HL-60 (cell line): ENCODE measurements at regions not wholly inside any gene's neighbourhood (a gene's known extent, or its start where the extent isn't known, plus 50 kb on each side); places are given as distances from the start of the nearest gene placed in this dataset.

Experiments used
- GABPA ChIP-seq: IDR thresholded peaks from 2 replicates; pipeline ENCODE4 v1.6.1; 2012; ENCODE audit warnings: low read depth
- POLR2AphosphoS5 ChIP-seq: IDR thresholded peaks from 2 replicates; pipeline ENCODE4 v1.6.1; 2012; ENCODE audit warnings: low read depth
- TF ChIP-seq, protein P1 (sequence below): IDR thresholded peaks from one replicate; pipeline ENCODE4 v1.5.1; 2011; ENCODE audit warnings: low read length, control low read depth, inconsistent platforms; ENCODE audit not compliant: insufficient read depth
- TF ChIP-seq, protein P2 (sequence below): IDR thresholded peaks from 2 replicates; pipeline ENCODE4 v1.6.1; 2012; ENCODE audit warnings: low read depth; ENCODE audit not compliant: insufficient replicate concordance

DNA sequence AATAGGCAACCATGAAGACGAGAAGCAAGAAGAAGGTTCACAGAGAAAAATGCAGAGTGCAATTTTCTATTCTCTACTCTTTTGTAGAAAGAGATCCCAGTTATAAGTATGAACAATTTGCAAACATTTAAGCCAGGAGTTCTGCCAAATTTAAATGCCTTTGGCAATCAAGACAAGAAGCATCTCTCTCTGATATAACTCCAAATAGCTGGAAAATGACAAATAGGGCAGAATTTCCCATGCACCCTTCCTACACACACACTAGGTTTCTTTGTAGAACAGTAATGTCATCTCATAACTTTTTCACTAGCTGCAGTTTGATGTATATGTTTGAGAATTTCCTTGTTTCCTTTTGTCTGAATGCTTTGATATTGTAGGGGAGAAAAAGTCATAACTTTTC is 333.5 kb upstream of the AZI2 start:
- TF ChIP-seq, protein P1, sequence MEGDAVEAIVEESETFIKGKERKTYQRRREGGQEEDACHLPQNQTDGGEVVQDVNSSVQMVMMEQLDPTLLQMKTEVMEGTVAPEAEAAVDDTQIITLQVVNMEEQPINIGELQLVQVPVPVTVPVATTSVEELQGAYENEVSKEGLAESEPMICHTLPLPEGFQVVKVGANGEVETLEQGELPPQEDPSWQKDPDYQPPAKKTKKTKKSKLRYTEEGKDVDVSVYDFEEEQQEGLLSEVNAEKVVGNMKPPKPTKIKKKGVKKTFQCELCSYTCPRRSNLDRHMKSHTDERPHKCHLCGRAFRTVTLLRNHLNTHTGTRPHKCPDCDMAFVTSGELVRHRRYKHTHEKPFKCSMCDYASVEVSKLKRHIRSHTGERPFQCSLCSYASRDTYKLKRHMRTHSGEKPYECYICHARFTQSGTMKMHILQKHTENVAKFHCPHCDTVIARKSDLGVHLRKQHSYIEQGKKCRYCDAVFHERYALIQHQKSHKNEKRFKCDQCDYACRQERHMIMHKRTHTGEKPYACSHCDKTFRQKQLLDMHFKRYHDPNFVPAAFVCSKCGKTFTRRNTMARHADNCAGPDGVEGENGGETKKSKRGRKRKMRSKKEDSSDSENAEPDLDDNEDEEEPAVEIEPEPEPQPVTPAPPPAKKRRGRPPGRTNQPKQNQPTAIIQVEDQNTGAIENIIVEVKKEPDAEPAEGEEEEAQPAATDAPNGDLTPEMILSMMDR, result no peak
- TF ChIP-seq POLR2AphosphoS5 (no peak), GABPA (no peak)
- TF ChIP-seq, protein P2, sequence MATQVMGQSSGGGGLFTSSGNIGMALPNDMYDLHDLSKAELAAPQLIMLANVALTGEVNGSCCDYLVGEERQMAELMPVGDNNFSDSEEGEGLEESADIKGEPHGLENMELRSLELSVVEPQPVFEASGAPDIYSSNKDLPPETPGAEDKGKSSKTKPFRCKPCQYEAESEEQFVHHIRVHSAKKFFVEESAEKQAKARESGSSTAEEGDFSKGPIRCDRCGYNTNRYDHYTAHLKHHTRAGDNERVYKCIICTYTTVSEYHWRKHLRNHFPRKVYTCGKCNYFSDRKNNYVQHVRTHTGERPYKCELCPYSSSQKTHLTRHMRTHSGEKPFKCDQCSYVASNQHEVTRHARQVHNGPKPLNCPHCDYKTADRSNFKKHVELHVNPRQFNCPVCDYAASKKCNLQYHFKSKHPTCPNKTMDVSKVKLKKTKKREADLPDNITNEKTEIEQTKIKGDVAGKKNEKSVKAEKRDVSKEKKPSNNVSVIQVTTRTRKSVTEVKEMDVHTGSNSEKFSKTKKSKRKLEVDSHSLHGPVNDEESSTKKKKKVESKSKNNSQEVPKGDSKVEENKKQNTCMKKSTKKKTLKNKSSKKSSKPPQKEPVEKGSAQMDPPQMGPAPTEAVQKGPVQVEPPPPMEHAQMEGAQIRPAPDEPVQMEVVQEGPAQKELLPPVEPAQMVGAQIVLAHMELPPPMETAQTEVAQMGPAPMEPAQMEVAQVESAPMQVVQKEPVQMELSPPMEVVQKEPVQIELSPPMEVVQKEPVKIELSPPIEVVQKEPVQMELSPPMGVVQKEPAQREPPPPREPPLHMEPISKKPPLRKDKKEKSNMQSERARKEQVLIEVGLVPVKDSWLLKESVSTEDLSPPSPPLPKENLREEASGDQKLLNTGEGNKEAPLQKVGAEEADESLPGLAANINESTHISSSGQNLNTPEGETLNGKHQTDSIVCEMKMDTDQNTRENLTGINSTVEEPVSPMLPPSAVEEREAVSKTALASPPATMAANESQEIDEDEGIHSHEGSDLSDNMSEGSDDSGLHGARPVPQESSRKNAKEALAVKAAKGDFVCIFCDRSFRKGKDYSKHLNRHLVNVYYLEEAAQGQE, result no peak
